ENCODE measurements at regions not wholly inside any gene's neighbourhood (a gene's known extent, or its start where the extent isn't known, plus 50 kb on each side); places are given as distances from the start of the nearest gene placed in this dataset.
"Not testable (repeated sequence)": the region's sequence is repeated elsewhere in the genome, so short reads cannot be mapped to it uniquely, and the experiment has no call there.

- Mint-ChIP-seq H3K4me3 (no peak overlapping the region), H3K27ac (no peak overlapping the region), H3K36me3 (ENCODE audit: low read depth) (no peaks in the 10 kb centered on the region), H3K27me3 (ENCODE audit: low read depth) (peaks cover 20% of the 10 kb centered on the region), H3K4me1 (ENCODE audit: low read depth) (no peaks in the 10 kb centered on the region), H3K9me3 (no peaks in the 10 kb centered on the region)
- intact Hi-C loops (cut with micrococcal nuclease), result no loop called here
- CTCF ChIA-PET, result no interaction called here
- DNase-seq, result no peak
Measured at GRCh38 chr7:26950889-26951288, 86.5 kb upstream of the SKAP2 start.

- H3K27me3 Mint-ChIP-seq (ENCODE audit: low read depth), result peaks cover 18% of the 10 kb centered on the region
- intact Hi-C loops (cut with micrococcal nuclease), result no loop called here
- H3K36me3 Mint-ChIP-seq (ENCODE audit: low read depth), result no peaks in the 10 kb centered on the region
- H3K4me3 Mint-ChIP-seq, result no peak overlapping the region
- H3K9me3 Mint-ChIP-seq, result no peaks in the 10 kb centered on the region
- no peak for DNase-seq
- CTCF ChIA-PET, result no interaction called here
- H3K27ac Mint-ChIP-seq, result no peak overlapping the region
- no peaks in the 10 kb centered on the region for H3K4me1 Mint-ChIP-seq (ENCODE audit: low read depth)
Measured at GRCh38 chr7:26949319-26949718, 84.9 kb upstream of the SKAP2 start.

- no peaks in the 10 kb centered on the region for H3K36me3 Mint-ChIP-seq (ENCODE audit: low read depth)
- H3K27ac Mint-ChIP-seq, result no peak overlapping the region
- no peak for DNase-seq
- CTCF ChIA-PET, result no interaction called here
- H3K4me1 Mint-ChIP-seq (ENCODE audit: low read depth), result no peaks in the 10 kb centered on the region
- intact Hi-C loops (cut with micrococcal nuclease), result no loop called here
- H3K9me3 Mint-ChIP-seq, result no peaks in the 10 kb centered on the region
- no peak overlapping the region for H3K4me3 Mint-ChIP-seq
- peaks cover 16% of the 10 kb centered on the region for H3K27me3 Mint-ChIP-seq (ENCODE audit: low read depth)
Measured at GRCh38 chr7:26948617-26949118, 84.3 kb upstream of the SKAP2 start.

GRCh38 chr7:26944501-26945358, 80.3 kb upstream of the SKAP2 start:
- Mint-ChIP-seq H3K9me3 (no peaks in the 10 kb centered on the region), H3K36me3 (ENCODE audit: low read depth) (no peaks in the 10 kb centered on the region), H3K27ac (no peak overlapping the region), H3K27me3 (ENCODE audit: low read depth) (peaks cover 11% of the 10 kb centered on the region), H3K4me1 (ENCODE audit: low read depth) (no peaks in the 10 kb centered on the region), H3K4me3 (no peak overlapping the region)
- CTCF ChIA-PET, result no interaction called here
- DNase-seq, result no peak
- intact Hi-C loops (cut with micrococcal nuclease), result no loop called here

GRCh38 chr7:26937939-26938623, 73.7 kb upstream of the SKAP2 start:
- no peaks in the 10 kb centered on the region for H3K36me3 Mint-ChIP-seq (ENCODE audit: low read depth)
- intact Hi-C loops (cut with micrococcal nuclease), result no loop called here
- no peak for DNase-seq
- no peak overlapping the region for H3K4me3 Mint-ChIP-seq
- CTCF ChIA-PET, result no interaction called here
- H3K27me3 Mint-ChIP-seq (ENCODE audit: low read depth), result peaks cover 7% of the 10 kb centered on the region
- no peak overlapping the region for H3K27ac Mint-ChIP-seq
- H3K4me1 Mint-ChIP-seq (ENCODE audit: low read depth), result no peaks in the 10 kb centered on the region
- H3K9me3 Mint-ChIP-seq, result peaks cover 2% of the 10 kb centered on the region

GRCh38 chr7:26937306-26937705, 72.9 kb upstream of the SKAP2 start:
- Mint-ChIP-seq H3K27ac (no peak overlapping the region), H3K36me3 (ENCODE audit: low read depth) (no peaks in the 10 kb centered on the region), H3K9me3 (peaks cover 2% of the 10 kb centered on the region), H3K27me3 (ENCODE audit: low read depth) (peaks cover 7% of the 10 kb centered on the region), H3K4me3 (no peak overlapping the region), H3K4me1 (ENCODE audit: low read depth) (no peaks in the 10 kb centered on the region)
- DNase-seq, result no peak
- CTCF ChIA-PET, result no interaction called here
- intact Hi-C loops (cut with micrococcal nuclease), result no loop called here

- H3K27me3 Mint-ChIP-seq (ENCODE audit: low read depth), result peaks cover 17% of the 10 kb centered on the region
- H3K9me3 Mint-ChIP-seq; H3K36me3 Mint-ChIP-seq (ENCODE audit: low read depth); intact Hi-C loops (cut with micrococcal nuclease); DNase-seq; H3K27ac Mint-ChIP-seq; CTCF ChIA-PET; H3K4me1 Mint-ChIP-seq (ENCODE audit: low read depth); H3K4me3 Mint-ChIP-seq: not testable (repeated sequence)
Measured at GRCh38 chr7:26932616-26933015, 68.2 kb upstream of the SKAP2 start.

GRCh38 chr7:26930845-26931244, 66.5 kb upstream of the SKAP2 start:
- Mint-ChIP-seq H3K36me3 (ENCODE audit: low read depth) (no peaks in the 10 kb centered on the region), H3K4me1 (ENCODE audit: low read depth) (no peaks in the 10 kb centered on the region), H3K27ac (no peak overlapping the region), H3K4me3 (no peak overlapping the region), H3K9me3 (peaks cover 2% of the 10 kb centered on the region), H3K27me3 (ENCODE audit: low read depth) (peaks cover 21% of the 10 kb centered on the region)
- CTCF ChIA-PET, result no interaction called here
- no peak for DNase-seq
- intact Hi-C loops (cut with micrococcal nuclease), result no loop called here

- Mint-ChIP-seq H3K9me3 (no peaks in the 10 kb centered on the region), H3K27me3 (ENCODE audit: low read depth) (peaks cover 20% of the 10 kb centered on the region), H3K4me1 (ENCODE audit: low read depth) (no peaks in the 10 kb centered on the region), H3K4me3 (no peak overlapping the region), H3K36me3 (ENCODE audit: low read depth) (no peaks in the 10 kb centered on the region), H3K27ac (no peak overlapping the region)
- no peak for DNase-seq
- intact Hi-C loops (cut with micrococcal nuclease), result no loop called here
- CTCF ChIA-PET, result no interaction called here
Measured at GRCh38 chr7:26930201-26930600, 65.8 kb upstream of the SKAP2 start.

GRCh38 chr7:26928703-26929347, 64.4 kb upstream of the SKAP2 start:
- Mint-ChIP-seq H3K27me3 (ENCODE audit: low read depth) (peaks cover 20% of the 10 kb centered on the region), H3K4me3 (no peak overlapping the region), H3K27ac (no peak overlapping the region), H3K4me1 (ENCODE audit: low read depth) (no peaks in the 10 kb centered on the region), H3K9me3 (no peaks in the 10 kb centered on the region), H3K36me3 (ENCODE audit: low read depth) (no peaks in the 10 kb centered on the region)
- CTCF ChIA-PET, result no interaction called here
- intact Hi-C loops (cut with micrococcal nuclease), result no loop called here
- DNase-seq, result no peak

- Mint-ChIP-seq H3K27me3 (ENCODE audit: low read depth) (peaks cover 17% of the 10 kb centered on the region), H3K4me1 (ENCODE audit: low read depth) (no peaks in the 10 kb centered on the region), H3K36me3 (ENCODE audit: low read depth) (no peaks in the 10 kb centered on the region), H3K4me3 (no peak overlapping the region), H3K27ac (no peak overlapping the region), H3K9me3 (no peaks in the 10 kb centered on the region)
- CTCF ChIA-PET, result interaction anchor here (0.7 kb wide), 1 partner anchor 152 kb away, joined by 3 read pairs; no protein-coding TSS in a partner anchor
- intact Hi-C loops (cut with micrococcal nuclease), result no loop called here
- no peak for DNase-seq
Measured at GRCh38 chr7:26925768-26926167, 61.4 kb upstream of the SKAP2 start.

GRCh38 chr7:26924149-26924767, 59.9 kb upstream of the SKAP2 start:
- H3K36me3 Mint-ChIP-seq (ENCODE audit: low read depth), result no peaks in the 10 kb centered on the region
- no peak overlapping the region for H3K27ac Mint-ChIP-seq
- H3K9me3 Mint-ChIP-seq, result no peaks in the 10 kb centered on the region
- no peak for DNase-seq
- H3K4me3 Mint-ChIP-seq, result no peak overlapping the region
- CTCF ChIA-PET, result interaction anchor here (0.6 to 1.0 kb wide), 2 partner anchors 55 to 103 kb away, joined by 3 read pairs; no protein-coding TSS in a partner anchor
- H3K4me1 Mint-ChIP-seq (ENCODE audit: low read depth), result no peaks in the 10 kb centered on the region
- peaks cover 11% of the 10 kb centered on the region for H3K27me3 Mint-ChIP-seq (ENCODE audit: low read depth)
- intact Hi-C loops (cut with micrococcal nuclease), result no loop called here
